NCI-H774 (cell line): ENCODE measurements at regions not wholly inside any gene's neighbourhood (a gene's known extent, or its start where the extent isn't known, plus 50 kb on each side); places are given as distances from the start of the nearest gene placed in this dataset.
"Not testable (repeated sequence)": the region's sequence is repeated elsewhere in the genome, so short reads cannot be mapped to it uniquely, and the experiment has no call there.

ENCODE experiments used
- DNase-seq: peaks from one replicate; lab custom pipeline; 2025; lab: John Stamatoyannopoulos, UW

GRCh38 chr6:139990856-139991465, 616.5 kb upstream of the CITED2 start:
- no peak for DNase-seq

- no peak for DNase-seq
Observed at GRCh38 chr6:139990026-139990686, 615.7 kb upstream of the CITED2 start.

GRCh38 chr6:139988685-139989084, 614.2 kb upstream of the CITED2 start:
- DNase-seq: no peak

- DNase-seq: no peak
Observed at GRCh38 chr6:139987091-139987490, 612.6 kb upstream of the CITED2 start.

GRCh38 chr6:139985236-139985815, 610.9 kb upstream of the CITED2 start:
- no peak for DNase-seq

GRCh38 chr6:139984317-139984716, 609.9 kb upstream of the CITED2 start:
- no peak for DNase-seq

GRCh38 chr6:139983555-139984276, 609.3 kb upstream of the CITED2 start:
- no peak for DNase-seq

GRCh38 chr6:139982652-139983295, 608.3 kb upstream of the CITED2 start:
- DNase-seq: no peak

GRCh38 chr6:139982195-139982594, 607.7 kb upstream of the CITED2 start:
- no peak for DNase-seq

- peak; percentile 33 for DNase-seq
Observed at GRCh38 chr6:139981768-139982181, 607.3 kb upstream of the CITED2 start.

- DNase-seq: no peak
Observed at GRCh38 chr6:139981066-139981624, 606.7 kb upstream of the CITED2 start.

- DNase-seq: not testable (repeated sequence)
Observed at GRCh38 chr6:139980631-139981030, 606.2 kb upstream of the CITED2 start.

GRCh38 chr6:139979021-139979725, 604.7 kb upstream of the CITED2 start:
- no peak for DNase-seq

GRCh38 chr6:139977887-139978332, 603.5 kb upstream of the CITED2 start:
- DNase-seq: no peak

- no peak for DNase-seq
Observed at GRCh38 chr6:139973669-139974344, 599.4 kb upstream of the CITED2 start.

- DNase-seq: no peak
Observed at GRCh38 chr6:139972116-139972515, 597.7 kb upstream of the CITED2 start.

- DNase-seq: no peak
Observed at GRCh38 chr6:139970591-139970991, 596.1 kb upstream of the CITED2 start.

GRCh38 chr6:139967497-139967896, 593.0 kb upstream of the CITED2 start:
- DNase-seq: no peak

GRCh38 chr6:139965393-139965792, 590.9 kb upstream of the CITED2 start:
- no peak for DNase-seq

- no peak for DNase-seq
Observed at GRCh38 chr6:139964737-139965136, 590.3 kb upstream of the CITED2 start.
